ENCODE measurements at regions not wholly inside any gene's neighbourhood (a gene's known extent, or its start where the extent isn't known, plus 50 kb on each side); places are given as distances from the start of the nearest gene placed in this dataset.

DNA sequence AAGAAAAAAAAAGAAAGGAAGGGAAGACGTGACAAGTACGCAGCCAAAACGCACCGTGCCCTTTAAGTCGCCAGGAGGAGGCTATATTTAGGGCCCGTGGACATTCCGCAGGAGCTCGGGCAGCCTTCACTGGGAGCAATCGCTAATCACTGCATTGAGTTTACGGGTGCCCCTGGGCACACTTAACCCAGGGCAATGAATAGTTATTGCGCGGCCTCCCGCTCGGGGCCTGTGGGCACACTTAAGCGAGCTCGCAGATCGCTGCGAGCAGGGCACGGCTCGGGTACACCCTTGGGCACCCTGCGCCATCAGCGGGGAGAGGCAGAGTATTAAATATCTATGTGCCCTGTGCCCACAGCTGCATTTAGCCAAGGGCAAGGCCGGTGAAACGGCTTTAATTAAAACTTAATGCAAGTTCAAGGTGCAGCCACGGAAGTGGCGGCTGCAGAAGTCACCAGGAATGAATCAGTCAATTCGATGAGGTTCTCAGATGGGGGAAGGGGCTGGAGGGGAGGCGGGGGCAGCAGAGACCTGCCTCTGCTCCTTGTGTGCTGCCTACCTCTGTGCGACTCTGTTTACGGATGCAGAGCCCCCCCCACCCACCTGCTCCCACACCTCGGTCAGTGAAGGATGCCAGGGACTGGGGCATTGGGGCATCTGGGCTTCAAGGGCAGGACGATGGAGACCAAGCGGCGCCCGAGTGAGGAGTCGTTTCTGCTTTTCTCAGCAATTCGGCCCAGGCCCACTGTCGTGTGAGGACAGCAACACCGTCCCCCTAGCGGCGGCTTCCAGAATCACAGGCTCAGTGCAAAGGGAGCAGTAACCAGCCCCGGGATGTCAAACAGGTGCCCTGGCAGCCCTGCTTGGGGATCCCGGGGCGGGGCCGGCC is 51.8 kb upstream of the TARDBP start:
- POLR2A ChIA-PET: interaction anchor here (1.1 kb wide), 1 partner anchor 51 kb away, joined by 3 read pairs; the partner anchor contains the start of gene TARDBP
- TF ChIP-seq MAFK (IDR thresholded peaks at IDR 0.05; ENCODE audit: partially characterized antibody) (peak; percentile 81), RARB (CRISPR knock-in tag; IDR thresholded peaks at IDR 0.05) (no peak), KDM5A (IDR thresholded peaks at IDR 0.05) (no peak), RAD21 (conservative IDR thresholded peaks at IDR 0.05 in 1 of 2, IDR thresholded peaks at IDR 0.05 in 1 of 2) (peak in 1 of 2 experiments; percentile 48; a peak in 4 of 5 replicates), SMC3 (IDR thresholded peaks at IDR 0.05) (0 out of 3 replicates have a peak, but pooled peaks have one; percentile 26)
- TF ChIP-seq, protein P1, sequence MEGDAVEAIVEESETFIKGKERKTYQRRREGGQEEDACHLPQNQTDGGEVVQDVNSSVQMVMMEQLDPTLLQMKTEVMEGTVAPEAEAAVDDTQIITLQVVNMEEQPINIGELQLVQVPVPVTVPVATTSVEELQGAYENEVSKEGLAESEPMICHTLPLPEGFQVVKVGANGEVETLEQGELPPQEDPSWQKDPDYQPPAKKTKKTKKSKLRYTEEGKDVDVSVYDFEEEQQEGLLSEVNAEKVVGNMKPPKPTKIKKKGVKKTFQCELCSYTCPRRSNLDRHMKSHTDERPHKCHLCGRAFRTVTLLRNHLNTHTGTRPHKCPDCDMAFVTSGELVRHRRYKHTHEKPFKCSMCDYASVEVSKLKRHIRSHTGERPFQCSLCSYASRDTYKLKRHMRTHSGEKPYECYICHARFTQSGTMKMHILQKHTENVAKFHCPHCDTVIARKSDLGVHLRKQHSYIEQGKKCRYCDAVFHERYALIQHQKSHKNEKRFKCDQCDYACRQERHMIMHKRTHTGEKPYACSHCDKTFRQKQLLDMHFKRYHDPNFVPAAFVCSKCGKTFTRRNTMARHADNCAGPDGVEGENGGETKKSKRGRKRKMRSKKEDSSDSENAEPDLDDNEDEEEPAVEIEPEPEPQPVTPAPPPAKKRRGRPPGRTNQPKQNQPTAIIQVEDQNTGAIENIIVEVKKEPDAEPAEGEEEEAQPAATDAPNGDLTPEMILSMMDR (IDR thresholded peaks at IDR 0.05): peak; percentile 50
- TF ChIP-seq, protein P2, sequence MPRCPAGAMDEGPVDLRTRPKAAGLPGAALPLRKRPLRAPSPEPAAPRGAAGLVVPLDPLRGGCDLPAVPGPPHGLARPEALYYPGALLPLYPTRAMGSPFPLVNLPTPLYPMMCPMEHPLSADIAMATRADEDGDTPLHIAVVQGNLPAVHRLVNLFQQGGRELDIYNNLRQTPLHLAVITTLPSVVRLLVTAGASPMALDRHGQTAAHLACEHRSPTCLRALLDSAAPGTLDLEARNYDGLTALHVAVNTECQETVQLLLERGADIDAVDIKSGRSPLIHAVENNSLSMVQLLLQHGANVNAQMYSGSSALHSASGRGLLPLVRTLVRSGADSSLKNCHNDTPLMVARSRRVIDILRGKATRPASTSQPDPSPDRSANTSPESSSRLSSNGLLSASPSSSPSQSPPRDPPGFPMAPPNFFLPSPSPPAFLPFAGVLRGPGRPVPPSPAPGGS (IDR thresholded peaks at IDR 0.05): no peak
- CTCF ChIA-PET: interaction anchor here (0.8 to 2.0 kb wide), 12 partner anchors 8 to 467 kb away, joined by 3 to 8 read pairs (median 3); no protein-coding TSS in a partner anchor
- DNase-seq (ENCODE audit: low read depth in 1 of 2, low spot score in 1 of 2): peak; percentile 70 to 84
- no peak overlapping the region for H3K27ac ChIP-seq
- peak; percentile 95 to 98 for ATAC-seq
- H3K9me3 ChIP-seq: no peaks in the 10 kb centered on the region
- no peak overlapping the region for H3K4me3 ChIP-seq
- WGBS (ENCODE audit: missing lambda C conversion rate): 61% methylated on average over 21 of the region's 45 CpGs
- H3K4me1 ChIP-seq: no peaks in the 10 kb centered on the region
- no peak for FAIRE-seq
- peak overlapping the region; percentile 67 for H3K4me2 ChIP-seq

DNA sequence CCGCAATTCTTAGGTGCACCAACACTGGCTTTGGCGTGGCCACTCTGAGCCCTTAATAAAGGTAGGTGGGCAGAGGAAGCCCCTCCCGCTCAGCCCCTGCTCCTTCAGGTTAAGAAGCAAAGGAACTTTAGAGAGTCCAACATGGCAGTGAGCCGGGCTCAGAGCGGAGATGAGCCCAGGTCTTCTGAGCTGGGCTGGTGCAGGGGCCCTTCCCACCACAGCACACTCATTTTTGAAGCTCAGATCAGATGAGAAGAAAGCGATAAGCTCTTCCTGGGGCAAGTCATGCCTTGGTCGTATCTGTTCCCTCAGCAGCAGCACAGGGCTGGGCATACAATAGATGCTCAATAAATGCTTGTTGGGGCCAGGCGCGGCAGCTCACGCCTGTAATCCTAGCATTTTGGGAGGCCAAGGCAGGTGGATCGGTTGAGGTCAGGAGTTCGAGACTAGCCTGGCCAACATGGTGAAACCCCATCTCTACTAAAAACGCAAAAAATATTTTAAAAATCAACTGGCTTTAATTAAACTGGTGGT is 51.1 kb upstream of the TARDBP start:
- TF ChIP-seq JUNB (IDR thresholded peaks at IDR 0.05) (no peak), HOXB13 (CRISPR knock-in tag; IDR thresholded peaks at IDR 0.05; ENCODE audit: low read depth) (no peak), HDAC2 (IDR thresholded peaks at IDR 0.05) (no peak), TFCP2L1 (CRISPR knock-in tag; IDR thresholded peaks at IDR 0.05) (no peak)
- TF ChIP-seq, protein P2 (IDR thresholded peaks at IDR 0.05): no peak
- WGBS (ENCODE audit: missing lambda C conversion rate): 44% methylated on average over 13 of the region's 13 CpGs
- DNase-seq (ENCODE audit: low read depth in 1 of 2, low spot score in 1 of 2): no peak
- no peak for FAIRE-seq
- ATAC-seq: peak; percentile 57 to 71; a peak in 5 of 6 replicates
- ChIA-PET CTCF (interaction anchor here (0.6 to 2.0 kb wide), 8 partner anchors 11 to 718 kb away, joined by 3 to 4 read pairs (median 3); no protein-coding TSS in a partner anchor), POLR2A (no interaction called here)
- H3K9me3 ChIP-seq: no peaks in the 10 kb centered on the region
- H3K27ac ChIP-seq: no peak overlapping the region
- H3K4me3 ChIP-seq: no peak overlapping the region
- no peaks in the 10 kb centered on the region for H3K4me1 ChIP-seq
- H3K4me2 ChIP-seq: peak overlapping the region; percentile 67

DNA sequence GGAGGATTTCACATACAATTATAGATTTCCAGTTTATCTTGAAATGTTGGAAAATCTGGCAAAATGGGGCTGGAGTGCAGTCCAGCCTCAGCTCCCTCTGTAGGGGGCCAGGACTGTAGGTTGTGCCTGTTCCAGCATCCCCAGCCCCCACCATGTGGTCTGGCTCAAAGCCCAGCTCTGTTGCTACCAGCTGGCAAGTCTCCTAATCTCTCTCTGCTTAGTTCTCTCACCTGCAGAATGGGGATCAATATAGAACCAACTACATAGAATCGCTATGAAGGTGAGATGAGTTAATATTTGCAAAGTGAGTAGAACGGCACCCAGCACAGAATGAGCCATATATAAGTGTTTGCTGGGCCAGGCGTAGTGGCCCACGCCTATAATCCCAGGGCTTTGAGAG is 50.0 kb upstream of the TARDBP start:
- Histone ChIP-seq H3K4me1 (no peaks in the 10 kb centered on the region), H3K4me3 (no peak overlapping the region), H3K9me3 (no peaks in the 10 kb centered on the region), H3K27ac (no peak overlapping the region), H3K4me2 (no peak overlapping the region)
- FAIRE-seq: no peak
- ATAC-seq: no peak
- CTCF ChIA-PET: interaction anchor here (1.3 to 1.4 kb wide), 3 partner anchors 10 to 455 kb away, joined by 3 to 4 read pairs (median 3); no protein-coding TSS in a partner anchor
- POLR2A ChIA-PET: no interaction called here
- DNase-seq (ENCODE audit: low read depth in 1 of 2, low spot score in 1 of 2): no peak
- 69% methylated on average over 4 of the region's 4 CpGs for WGBS (ENCODE audit: missing lambda C conversion rate)
- TF ChIP-seq CHD2 (IDR thresholded peaks at IDR 0.05; ENCODE audit: low read length, partially characterized antibody) (no peak), EP300 (IDR thresholded peaks at IDR 0.05) (no peak), POLR2A (IDR thresholded peaks at IDR 0.05; ENCODE audit: low read length) (no peak), ZFP36 (IDR thresholded peaks at IDR 0.05; ENCODE audit: borderline replicate concordance, partially characterized antibody) (no peak), MAFK (IDR thresholded peaks at IDR 0.05; ENCODE audit: partially characterized antibody) (no peak), FOSB (CRISPR knock-in tag; IDR thresholded peaks at IDR 0.05) (no peak), HOXB13 (CRISPR knock-in tag; IDR thresholded peaks at IDR 0.05; ENCODE audit: low read depth) (no peak), TFCP2L1 (CRISPR knock-in tag; IDR thresholded peaks at IDR 0.05) (no peak), JUNB (IDR thresholded peaks at IDR 0.05) (no peak), RNF2 (IDR thresholded peaks at IDR 0.05; ENCODE audit: borderline replicate concordance, low read depth) (no peak), BHLHE40 (IDR thresholded peaks at IDR 0.05; ENCODE audit: low read depth, low read length) (no peak), MYC (IDR thresholded peaks at IDR 0.05; ENCODE audit: borderline replicate concordance, low read length) (no peak), CBX8 (IDR thresholded peaks at IDR 0.05) (no peak), POLR2AphosphoS2 (conservative IDR thresholded peaks at IDR 0.05; ENCODE audit: low read length) (no peak)
- TF ChIP-seq, protein P3, sequence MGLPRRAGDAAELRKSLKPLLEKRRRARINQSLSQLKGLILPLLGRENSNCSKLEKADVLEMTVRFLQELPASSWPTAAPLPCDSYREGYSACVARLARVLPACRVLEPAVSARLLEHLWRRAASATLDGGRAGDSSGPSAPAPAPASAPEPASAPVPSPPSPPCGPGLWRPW (IDR thresholded peaks at IDR 0.05): no peak
- TF ChIP-seq, protein P4, sequence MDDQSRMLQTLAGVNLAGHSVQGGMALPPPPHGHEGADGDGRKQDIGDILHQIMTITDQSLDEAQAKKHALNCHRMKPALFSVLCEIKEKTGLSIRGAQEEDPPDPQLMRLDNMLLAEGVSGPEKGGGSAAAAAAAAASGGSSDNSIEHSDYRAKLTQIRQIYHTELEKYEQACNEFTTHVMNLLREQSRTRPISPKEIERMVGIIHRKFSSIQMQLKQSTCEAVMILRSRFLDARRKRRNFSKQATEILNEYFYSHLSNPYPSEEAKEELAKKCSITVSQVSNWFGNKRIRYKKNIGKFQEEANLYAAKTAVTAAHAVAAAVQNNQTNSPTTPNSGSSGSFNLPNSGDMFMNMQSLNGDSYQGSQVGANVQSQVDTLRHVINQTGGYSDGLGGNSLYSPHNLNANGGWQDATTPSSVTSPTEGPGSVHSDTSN (IDR thresholded peaks at IDR 0.05): no peak
- TF ChIP-seq, protein P5, sequence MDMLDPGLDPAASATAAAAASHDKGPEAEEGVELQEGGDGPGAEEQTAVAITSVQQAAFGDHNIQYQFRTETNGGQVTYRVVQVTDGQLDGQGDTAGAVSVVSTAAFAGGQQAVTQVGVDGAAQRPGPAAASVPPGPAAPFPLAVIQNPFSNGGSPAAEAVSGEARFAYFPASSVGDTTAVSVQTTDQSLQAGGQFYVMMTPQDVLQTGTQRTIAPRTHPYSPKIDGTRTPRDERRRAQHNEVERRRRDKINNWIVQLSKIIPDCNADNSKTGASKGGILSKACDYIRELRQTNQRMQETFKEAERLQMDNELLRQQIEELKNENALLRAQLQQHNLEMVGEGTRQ (IDR thresholded peaks at IDR 0.05): no peak
